Stomach (tissue), 4 donors: ENCODE measurements at regions not wholly inside any gene's neighbourhood (a gene's known extent, or its start where the extent isn't known, plus 50 kb on each side); places are given as distances from the start of the nearest gene placed in this dataset.

Experiments used
- CTCF ChIP-seq, 7 experiments: fragments of 450-650 bp in 4 of 7; fragments of 200-600 bp in 3 of 7; sonication (generic) in 3 of 7; IDR thresholded peaks; one replicate each; pipeline ENCODE4 v1.5.1; 2016 to 2019; ENCODE audit warnings: antibody characterized with exemption in 7 of 7, control low read depth in 2 of 7, mild to moderate bottlenecking in 1 of 7
- EP300 ChIP-seq: sonication (generic); formaldehyde crosslinking; IDR thresholded peaks from one replicate; pipeline ENCODE4 v1.6.1; 2017; ENCODE audit warnings: antibody characterized with exemption
- POLR2A ChIP-seq, 4 donors: fragments of 450-650 bp; IDR thresholded peaks; one replicate each; pipeline ENCODE4 v1.6.1; 2016; ENCODE audit warnings: antibody characterized with exemption in 4 of 4, control low read depth in 2 of 4, mild to moderate bottlenecking in 1 of 4, moderate library complexity in 1 of 4
- POLR2AphosphoS5 ChIP-seq, 3 donors: sonication (generic); formaldehyde crosslinking; IDR thresholded peaks; one replicate each; pipeline ENCODE4 v1.6.1; 2016; ENCODE audit warnings: antibody characterized with exemption in 3 of 3

- TF ChIP-seq CTCF (IDR thresholded peaks at IDR 0.05) (no peak), POLR2A (IDR thresholded peaks at IDR 0.05) (no peak), POLR2AphosphoS5 (IDR thresholded peaks at IDR 0.05) (no peak), EP300 (no peak)
Measured at GRCh38 chr1:212551929-212552328, 56.6 kb upstream of the ATF3 start.
